HG03442 (cell line): ENCODE measurements at regions not wholly inside any gene's neighbourhood (a gene's known extent, or its start where the extent isn't known, plus 50 kb on each side); places are given as distances from the start of the nearest gene placed in this dataset.
"Not testable (repeated sequence)": the region's sequence is repeated elsewhere in the genome, so short reads cannot be mapped to it uniquely, and the experiment has no call there.

Experiments
- ATAC-seq: cut with Tn5 transposase; IDR thresholded peaks from one replicate; pipeline ENCODE4 v1.9.1; 2021; ENCODE audit warnings: mild to moderate bottlenecking, moderate library complexity; ENCODE audit not compliant: unreplicated experiment

DNA sequence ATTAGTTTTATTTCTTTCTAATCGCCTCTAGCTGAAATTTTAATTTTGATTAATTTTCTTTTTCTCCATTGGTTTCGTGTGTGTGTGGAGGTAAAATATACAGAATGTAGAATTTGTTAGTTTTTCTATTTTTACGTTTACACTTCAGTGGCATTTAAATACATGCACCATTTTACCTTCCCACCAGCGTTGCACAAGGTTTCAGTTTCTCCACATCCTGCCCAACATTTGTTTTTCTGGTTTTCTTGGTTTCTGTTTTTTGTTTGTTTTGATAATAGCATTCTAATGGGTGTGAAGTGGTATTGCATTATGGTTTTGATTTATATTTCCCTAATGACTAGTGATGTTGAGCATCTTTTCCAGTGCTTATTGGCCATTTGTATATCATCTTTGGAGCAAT, 871.4 kb upstream of the DEFB115 start:
- ATAC-seq: not testable (repeated sequence)

DNA sequence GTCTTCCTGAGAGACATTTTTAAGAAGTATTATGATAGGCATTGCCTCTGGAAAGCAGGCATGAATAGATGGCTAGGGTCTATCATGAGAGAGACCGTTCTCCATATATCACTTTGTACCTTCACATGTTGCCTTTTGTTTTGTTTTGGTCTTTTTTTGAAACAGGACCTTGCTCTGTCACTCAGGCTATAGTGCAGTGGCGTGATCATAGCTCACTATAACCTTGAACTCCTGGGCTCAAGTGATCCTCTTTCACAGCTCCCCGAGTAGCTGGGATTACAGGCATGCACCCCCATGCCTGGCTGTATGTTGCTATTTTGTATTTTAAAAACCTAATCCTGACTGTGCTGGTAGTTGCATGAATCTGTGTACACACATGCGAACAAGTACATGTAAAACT, 869.6 kb upstream of the DEFB115 start:
- ATAC-seq: not testable (repeated sequence)

- not testable (repeated sequence) for ATAC-seq
These were observed 863.9 kb upstream of the DEFB115 start for GRCh38 chr20:30393523-30393922.

GRCh38 chr20:30397111-30397510, 860.4 kb upstream of the DEFB115 start:
- not testable (repeated sequence) for ATAC-seq

DNA sequence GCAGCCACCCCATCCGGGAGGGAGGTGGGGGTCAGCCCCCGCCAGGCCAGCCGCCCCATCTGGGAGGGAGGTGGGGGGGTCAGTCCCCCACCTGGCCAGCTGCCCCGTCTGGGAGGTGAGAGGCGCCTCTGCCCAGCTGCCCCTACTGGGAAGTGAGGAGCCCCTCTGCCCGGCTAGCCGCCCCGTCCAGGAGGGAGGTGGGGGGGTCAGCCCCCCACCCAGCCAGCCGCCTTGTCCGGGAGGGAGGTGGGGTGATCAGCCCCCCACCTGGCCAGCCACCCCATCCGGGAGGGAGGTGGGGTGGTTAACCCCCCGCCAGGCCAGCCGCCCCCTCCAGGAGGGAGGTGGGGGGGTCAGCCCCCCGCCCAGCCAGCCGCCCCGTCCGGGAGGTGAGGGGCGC, 852.4 kb upstream of the DEFB115 start:
- not testable (repeated sequence) for ATAC-seq

- not testable (repeated sequence) for ATAC-seq
These were observed 851.9 kb upstream of the DEFB115 start for GRCh38 chr20:30405585-30405984.

DNA sequence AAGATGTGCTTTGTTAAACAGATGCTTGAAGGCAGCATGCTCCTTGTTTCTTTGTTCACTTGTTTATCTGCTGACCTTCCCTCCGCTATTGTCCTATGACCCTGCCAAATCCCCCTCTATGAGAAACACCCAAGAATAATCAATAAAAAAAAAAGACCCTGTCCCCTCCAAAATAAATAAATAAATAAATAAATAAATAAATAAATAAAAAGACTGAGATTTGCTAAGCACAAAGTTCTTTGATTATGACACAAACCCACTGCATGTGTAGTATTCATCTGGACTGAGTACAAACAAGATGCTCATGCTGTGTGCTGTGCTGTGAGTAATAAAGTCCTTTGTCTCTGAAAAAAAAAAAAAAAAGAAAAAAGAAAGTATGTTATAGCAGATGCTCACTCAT, 851.1 kb upstream of the DEFB115 start:
- not testable (repeated sequence) for ATAC-seq

DNA sequence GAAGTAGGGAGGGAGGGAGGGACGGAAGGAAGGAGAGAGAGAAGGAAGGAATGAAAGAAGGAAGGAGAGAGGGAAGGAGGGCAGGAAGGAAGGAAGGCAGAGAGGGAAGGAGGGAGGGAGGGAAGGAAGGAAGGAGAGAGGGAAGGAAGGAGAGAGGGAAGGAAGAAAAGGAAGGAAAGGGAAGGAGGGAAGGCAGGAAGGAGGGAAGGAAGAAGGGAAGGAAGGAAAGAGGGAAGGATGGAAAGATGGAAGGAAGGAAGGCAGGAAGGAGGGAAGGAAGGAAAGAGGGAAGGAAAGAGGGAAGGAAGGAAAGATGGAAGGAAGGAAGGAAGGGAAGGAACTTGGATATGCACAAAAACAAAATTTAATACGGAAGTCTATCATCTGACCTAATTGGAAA, 844.5 kb upstream of the DEFB115 start:
- no peak for ATAC-seq

GRCh38 chr20:30417387-30417786, 840.1 kb upstream of the DEFB115 start:
- ATAC-seq: not testable (repeated sequence)

GRCh38 chr20:30418378-30418777, 839.1 kb upstream of the DEFB115 start:
- not testable (repeated sequence) for ATAC-seq

DNA sequence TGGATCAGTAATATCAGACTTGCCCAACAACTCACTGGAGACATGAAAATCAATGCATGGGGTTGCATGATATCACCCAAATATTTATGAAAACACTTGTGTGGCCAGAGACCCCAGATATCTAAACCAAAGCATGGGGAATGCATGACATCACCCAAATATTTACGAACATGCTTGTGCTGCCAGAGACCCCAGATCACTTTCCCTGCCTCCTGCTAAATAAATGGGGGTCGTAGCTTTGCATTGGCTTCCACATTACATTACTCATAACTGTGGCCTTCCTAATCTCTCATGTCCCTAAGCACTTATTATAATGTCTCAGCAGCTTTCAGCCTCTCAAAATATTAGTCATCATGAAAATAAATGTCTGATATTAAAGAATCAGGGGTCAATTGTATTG, 838.0 kb upstream of the DEFB115 start:
- no peak for ATAC-seq

DNA sequence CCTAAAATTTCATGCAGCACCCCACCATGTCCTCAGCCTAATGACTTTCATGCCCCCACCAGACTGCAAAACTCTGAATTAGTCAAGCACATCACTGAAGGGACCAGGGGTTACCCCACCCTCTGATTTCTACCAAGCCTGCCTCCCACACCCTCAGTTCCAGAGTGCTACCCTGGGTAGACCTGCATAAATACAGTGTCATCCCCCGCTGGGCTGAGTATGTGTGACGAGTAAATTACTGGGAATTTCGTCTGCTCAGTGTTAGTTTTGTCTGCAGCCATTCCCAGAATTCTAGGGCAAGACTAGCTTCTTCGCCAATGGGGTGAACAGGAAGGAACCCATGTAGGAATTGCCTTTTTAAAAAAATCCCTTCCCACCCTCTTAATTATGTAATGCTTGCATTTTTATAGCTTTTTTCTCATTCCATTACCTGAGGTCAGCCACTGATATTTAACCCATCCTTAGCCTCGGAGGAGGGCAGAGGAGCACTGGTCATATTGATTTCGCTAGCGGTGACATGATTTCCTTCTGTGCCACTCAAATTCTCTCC, 837.5 kb upstream of the DEFB115 start:
- not testable (repeated sequence) for ATAC-seq
